A673 (cell line): ENCODE measurements at regions not wholly inside any gene's neighbourhood (a gene's known extent, or its start where the extent isn't known, plus 50 kb on each side); places are given as distances from the start of the nearest gene placed in this dataset.

Experiments
- EZH2 ChIP-seq: fragments of 200-600 bp; sonication (generic); IDR thresholded peaks from 2 replicates; pipeline ENCODE4 v1.6.1; 2017; ENCODE audit warnings: borderline replicate concordance, low read depth, mild to moderate bottlenecking, mixed read lengths, antibody characterized with exemption, low read length; ENCODE audit not compliant: poor library complexity, severe bottlenecking
- TF ChIP-seq, protein P1 (sequence below): fragments of 300-800, 200-600 bp; sonication (generic); conservative IDR thresholded peaks from 2 replicates; pipeline ENCODE4 v1.5.1; 2017; ENCODE audit warnings: low read depth, mild to moderate bottlenecking, antibody characterized with exemption, low read length, moderate library complexity, mixed read lengths

GRCh38 chr13:103862525-103862924 is 796.3 kb upstream of the SLC10A2 start:
- TF ChIP-seq, protein P1, sequence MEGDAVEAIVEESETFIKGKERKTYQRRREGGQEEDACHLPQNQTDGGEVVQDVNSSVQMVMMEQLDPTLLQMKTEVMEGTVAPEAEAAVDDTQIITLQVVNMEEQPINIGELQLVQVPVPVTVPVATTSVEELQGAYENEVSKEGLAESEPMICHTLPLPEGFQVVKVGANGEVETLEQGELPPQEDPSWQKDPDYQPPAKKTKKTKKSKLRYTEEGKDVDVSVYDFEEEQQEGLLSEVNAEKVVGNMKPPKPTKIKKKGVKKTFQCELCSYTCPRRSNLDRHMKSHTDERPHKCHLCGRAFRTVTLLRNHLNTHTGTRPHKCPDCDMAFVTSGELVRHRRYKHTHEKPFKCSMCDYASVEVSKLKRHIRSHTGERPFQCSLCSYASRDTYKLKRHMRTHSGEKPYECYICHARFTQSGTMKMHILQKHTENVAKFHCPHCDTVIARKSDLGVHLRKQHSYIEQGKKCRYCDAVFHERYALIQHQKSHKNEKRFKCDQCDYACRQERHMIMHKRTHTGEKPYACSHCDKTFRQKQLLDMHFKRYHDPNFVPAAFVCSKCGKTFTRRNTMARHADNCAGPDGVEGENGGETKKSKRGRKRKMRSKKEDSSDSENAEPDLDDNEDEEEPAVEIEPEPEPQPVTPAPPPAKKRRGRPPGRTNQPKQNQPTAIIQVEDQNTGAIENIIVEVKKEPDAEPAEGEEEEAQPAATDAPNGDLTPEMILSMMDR, result no peak
- no peak for TF ChIP-seq EZH2
